ENCODE measurements at regions not wholly inside any gene's neighbourhood (a gene's known extent, or its start where the extent isn't known, plus 50 kb on each side); places are given as distances from the start of the nearest gene placed in this dataset.
A peak's percentile ranks its signal among the peaks of the same experiment; 100 is the strongest.

DNA sequence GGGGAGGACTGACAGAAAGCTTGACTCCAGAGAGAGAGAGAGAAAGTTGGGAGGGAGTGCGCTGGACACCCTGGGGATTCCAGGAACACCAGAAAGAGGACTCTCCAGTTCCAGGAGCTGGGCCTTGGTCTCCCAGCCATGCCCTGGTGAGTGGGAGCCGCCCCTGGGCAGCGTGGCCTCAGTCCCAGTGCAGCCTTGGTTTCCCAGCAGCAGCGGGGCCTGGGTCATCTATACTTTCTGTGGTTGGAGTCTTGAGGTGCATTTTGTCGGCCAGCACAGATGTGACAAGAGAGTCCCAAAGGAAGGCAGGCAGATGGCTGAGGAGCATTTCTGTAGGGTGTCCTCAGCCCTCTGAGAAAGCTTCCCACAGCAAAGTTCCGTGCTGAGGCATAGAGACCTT is 334.7 kb upstream of the ZNF32 start:
- no peak overlapping the region for H3K4me2 ChIP-seq
- CTCF ChIA-PET: no interaction called here
- ATAC-seq: no peak
- no peaks in the 10 kb centered on the region for H3K4me1 ChIP-seq
- POLR2A ChIA-PET: no interaction called here
- no peak for FAIRE-seq
- TF ChIP-seq NFE2L2 (conservative IDR thresholded peaks at IDR 0.05; ENCODE audit: low read length) (no peak), JUN (IDR thresholded peaks at IDR 0.05) (no peak), ZFP36 (IDR thresholded peaks at IDR 0.05; ENCODE audit: borderline replicate concordance, partially characterized antibody) (no peak), KDM5A (IDR thresholded peaks at IDR 0.05) (no peak)
- TF ChIP-seq, protein P1, sequence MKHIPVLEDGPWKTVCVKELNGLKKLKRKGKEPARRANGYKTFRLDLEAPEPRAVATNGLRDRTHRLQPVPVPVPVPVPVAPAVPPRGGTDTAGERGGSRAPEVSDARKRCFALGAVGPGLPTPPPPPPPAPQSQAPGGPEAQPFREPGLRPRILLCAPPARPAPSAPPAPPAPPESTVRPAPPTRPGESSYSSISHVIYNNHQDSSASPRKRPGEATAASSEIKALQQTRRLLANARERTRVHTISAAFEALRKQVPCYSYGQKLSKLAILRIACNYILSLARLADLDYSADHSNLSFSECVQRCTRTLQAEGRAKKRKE (CRISPR knock-in tag; IDR thresholded peaks at IDR 0.05; ENCODE audit: low read depth): no peak
- WGBS (ENCODE audit: missing lambda C conversion rate): 10% methylated on average over 6 of the region's 6 CpGs
- H3K4me3 ChIP-seq: no peak overlapping the region
- no peak overlapping the region for H3K27ac ChIP-seq
- no peak for DNase-seq (ENCODE audit: low read depth in 1 of 2, low spot score in 1 of 2)
- H3K9me3 ChIP-seq: no peaks in the 10 kb centered on the region

DNA sequence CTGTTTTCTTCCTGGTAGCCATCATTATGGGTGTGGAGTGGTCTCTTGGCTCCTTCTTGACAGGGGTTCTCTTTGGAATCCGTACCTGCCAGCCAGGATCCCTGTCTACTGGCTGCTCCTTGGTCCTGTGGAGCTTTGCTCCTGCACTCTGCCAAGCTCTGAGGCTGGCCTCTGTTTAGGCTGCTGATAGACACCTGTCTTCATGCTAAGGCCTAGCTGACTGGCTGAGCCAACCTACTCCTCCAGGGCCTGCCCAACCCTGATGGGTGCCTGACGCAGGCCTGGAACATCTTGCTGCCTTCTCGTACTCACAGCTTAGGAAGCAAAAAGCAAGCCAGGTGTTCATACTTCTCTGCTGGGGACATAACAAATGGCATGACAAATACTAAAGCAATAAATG is 333.6 kb upstream of the ZNF32 start:
- Histone ChIP-seq H3K9me3 (no peaks in the 10 kb centered on the region), H3K27ac (no peak overlapping the region), H3K4me1 (no peaks in the 10 kb centered on the region), H3K4me2 (no peak overlapping the region), H3K4me3 (no peak overlapping the region)
- ChIA-PET POLR2A (no interaction called here), CTCF (no interaction called here)
- 25% methylated on average over 3 of the region's 3 CpGs for WGBS (ENCODE audit: missing lambda C conversion rate)
- no peak for FAIRE-seq
- TF ChIP-seq RNF2 (IDR thresholded peaks at IDR 0.05; ENCODE audit: borderline replicate concordance, low read depth): no peak
- TF ChIP-seq CEBPB (IDR thresholded peaks at IDR 0.05): no peak
- no peak for ATAC-seq
- no peak for DNase-seq (ENCODE audit: low read depth in 1 of 2, low spot score in 1 of 2)

DNA sequence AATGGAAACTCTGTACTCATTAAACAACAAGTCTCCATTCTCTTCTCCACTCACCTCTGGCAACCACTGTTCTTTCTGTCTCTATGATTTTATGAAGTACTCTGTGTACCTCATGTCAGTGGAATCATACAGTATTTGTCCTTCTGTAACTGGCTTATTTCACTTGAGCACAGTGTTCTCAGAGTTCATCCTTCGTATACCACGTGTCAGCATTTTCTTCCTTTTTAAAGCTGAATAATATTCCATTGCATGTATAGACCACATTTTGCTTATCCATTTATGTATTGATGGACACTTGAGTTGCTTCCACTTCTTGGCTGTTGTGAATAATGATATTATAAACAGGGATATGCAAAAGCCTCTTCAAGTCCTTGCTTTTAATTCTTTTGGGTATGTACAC is 333.0 kb upstream of the ZNF32 start:
- no peak for TF ChIP-seq EHMT2 (IDR thresholded peaks at IDR 0.05; ENCODE audit: low read depth)
- TF ChIP-seq, protein P2, sequence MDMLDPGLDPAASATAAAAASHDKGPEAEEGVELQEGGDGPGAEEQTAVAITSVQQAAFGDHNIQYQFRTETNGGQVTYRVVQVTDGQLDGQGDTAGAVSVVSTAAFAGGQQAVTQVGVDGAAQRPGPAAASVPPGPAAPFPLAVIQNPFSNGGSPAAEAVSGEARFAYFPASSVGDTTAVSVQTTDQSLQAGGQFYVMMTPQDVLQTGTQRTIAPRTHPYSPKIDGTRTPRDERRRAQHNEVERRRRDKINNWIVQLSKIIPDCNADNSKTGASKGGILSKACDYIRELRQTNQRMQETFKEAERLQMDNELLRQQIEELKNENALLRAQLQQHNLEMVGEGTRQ (IDR thresholded peaks at IDR 0.05): no peak
- TF ChIP-seq POLR2A (IDR thresholded peaks at IDR 0.05; ENCODE audit: low read length): no peak
- TF ChIP-seq EP300 (IDR thresholded peaks at IDR 0.05): no peak
- no peak for TF ChIP-seq SREBF2 (IDR thresholded peaks at IDR 0.05)
- TF ChIP-seq, protein P3, sequence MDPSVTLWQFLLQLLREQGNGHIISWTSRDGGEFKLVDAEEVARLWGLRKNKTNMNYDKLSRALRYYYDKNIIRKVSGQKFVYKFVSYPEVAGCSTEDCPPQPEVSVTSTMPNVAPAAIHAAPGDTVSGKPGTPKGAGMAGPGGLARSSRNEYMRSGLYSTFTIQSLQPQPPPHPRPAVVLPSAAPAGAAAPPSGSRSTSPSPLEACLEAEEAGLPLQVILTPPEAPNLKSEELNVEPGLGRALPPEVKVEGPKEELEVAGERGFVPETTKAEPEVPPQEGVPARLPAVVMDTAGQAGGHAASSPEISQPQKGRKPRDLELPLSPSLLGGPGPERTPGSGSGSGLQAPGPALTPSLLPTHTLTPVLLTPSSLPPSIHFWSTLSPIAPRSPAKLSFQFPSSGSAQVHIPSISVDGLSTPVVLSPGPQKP (IDR thresholded peaks at IDR 0.05; ENCODE audit: low read depth, low read length): no peak
- peak; percentile 66 for TF ChIP-seq MAFK (IDR thresholded peaks at IDR 0.05; ENCODE audit: partially characterized antibody)
- no peak for TF ChIP-seq HOXB5 (CRISPR knock-in tag; IDR thresholded peaks at IDR 0.05)
- CTCF ChIA-PET: no interaction called here
- Histone ChIP-seq H3K27ac (no peak overlapping the region), H3K4me2 (no peak overlapping the region), H3K4me1 (no peaks in the 10 kb centered on the region), H3K9me3 (no peaks in the 10 kb centered on the region), H3K4me3 (no peak overlapping the region)
- POLR2A ChIA-PET: no interaction called here
- no peak for DNase-seq (ENCODE audit: low read depth in 1 of 2, low spot score in 1 of 2)
- no peak for FAIRE-seq
- 0% methylated on average over 2 of the region's 2 CpGs for WGBS (ENCODE audit: missing lambda C conversion rate)
- ATAC-seq: no peak

DNA sequence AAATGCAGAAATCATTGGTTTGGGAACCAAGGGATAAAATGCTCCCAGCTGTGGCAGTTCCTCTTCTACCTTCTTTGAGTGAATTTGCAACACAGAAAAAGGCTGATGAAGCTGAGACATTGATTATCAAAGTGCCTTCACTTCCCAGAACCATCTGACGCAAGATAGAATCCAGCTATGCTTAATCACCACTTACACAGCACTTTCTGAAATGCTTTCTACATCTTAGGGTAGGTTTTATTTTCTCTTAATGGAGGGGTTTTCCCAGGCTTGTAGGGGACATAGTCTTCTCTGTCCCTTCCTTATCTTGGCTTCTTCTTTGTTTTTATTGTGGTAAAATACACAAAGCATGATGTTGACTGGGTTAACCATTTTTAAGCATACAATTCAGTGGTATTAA is 332.6 kb upstream of the ZNF32 start:
- ATAC-seq (no peak), FAIRE-seq (no peak), DNase-seq (ENCODE audit: low read depth in 1 of 2, low spot score in 1 of 2) (no peak)
- no peak for TF ChIP-seq MAZ (IDR thresholded peaks at IDR 0.05; ENCODE audit: borderline replicate concordance, low read depth, low read length)
- no peak for TF ChIP-seq POLR2AphosphoS2 (conservative IDR thresholded peaks at IDR 0.05; ENCODE audit: low read length)
- TF ChIP-seq EP300 (IDR thresholded peaks at IDR 0.05): no peak
- no peak for TF ChIP-seq CHD4 (IDR thresholded peaks at IDR 0.05; ENCODE audit: borderline replicate concordance)
- TF ChIP-seq, protein P1 (CRISPR knock-in tag; IDR thresholded peaks at IDR 0.05; ENCODE audit: low read depth): no peak
- TF ChIP-seq, protein P4, sequence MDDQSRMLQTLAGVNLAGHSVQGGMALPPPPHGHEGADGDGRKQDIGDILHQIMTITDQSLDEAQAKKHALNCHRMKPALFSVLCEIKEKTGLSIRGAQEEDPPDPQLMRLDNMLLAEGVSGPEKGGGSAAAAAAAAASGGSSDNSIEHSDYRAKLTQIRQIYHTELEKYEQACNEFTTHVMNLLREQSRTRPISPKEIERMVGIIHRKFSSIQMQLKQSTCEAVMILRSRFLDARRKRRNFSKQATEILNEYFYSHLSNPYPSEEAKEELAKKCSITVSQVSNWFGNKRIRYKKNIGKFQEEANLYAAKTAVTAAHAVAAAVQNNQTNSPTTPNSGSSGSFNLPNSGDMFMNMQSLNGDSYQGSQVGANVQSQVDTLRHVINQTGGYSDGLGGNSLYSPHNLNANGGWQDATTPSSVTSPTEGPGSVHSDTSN (IDR thresholded peaks at IDR 0.05): no peak
- TF ChIP-seq HOXB5 (CRISPR knock-in tag; IDR thresholded peaks at IDR 0.05): no peak
- TF ChIP-seq TP53 (CRISPR knock-in tag; IDR thresholded peaks at IDR 0.05): no peak
- TF ChIP-seq JUNB (IDR thresholded peaks at IDR 0.05): no peak
- 47% methylated on average over 1 of the region's 1 CpG for WGBS (ENCODE audit: missing lambda C conversion rate)
- CTCF ChIA-PET: no interaction called here
- Histone ChIP-seq H3K4me3 (no peak overlapping the region), H3K9me3 (no peaks in the 10 kb centered on the region), H3K4me2 (no peak overlapping the region), H3K4me1 (no peaks in the 10 kb centered on the region), H3K27ac (no peak overlapping the region)
- POLR2A ChIA-PET: no interaction called here
